ENCODE measurements at regions not wholly inside any gene's neighbourhood (a gene's known extent, or its start where the extent isn't known, plus 50 kb on each side); places are given as distances from the start of the nearest gene placed in this dataset.

- TF ChIP-seq CTCF (IDR thresholded peaks at IDR 0.05) (no peak), POLR2A (IDR thresholded peaks at IDR 0.05) (no peak), POLR2AphosphoS5 (IDR thresholded peaks at IDR 0.05; ENCODE audit: insufficient read depth in 1 of 2, low read depth in 1 of 2) (no peak)
Measured at GRCh38 chr9:13717322-13718054, 438.0 kb upstream of the MPDZ start.

Data from vagina (tissue), 2 donors.